ENCODE measurements at regions not wholly inside any gene's neighbourhood (a gene's known extent, or its start where the extent isn't known, plus 50 kb on each side); places are given as distances from the start of the nearest gene placed in this dataset.

- BruUV-seq (replicated peaks), result no TSS peak
- intact Hi-C loops (cut with micrococcal nuclease; ENCODE audit: unreplicated experiment), result no loop called here
- H4K20me1 ChIP-seq (ENCODE audit: insufficient read depth, low read length), result no peaks in the 10 kb centered on the region
- no peaks in the 10 kb centered on the region for H3K79me2 ChIP-seq (ENCODE audit: insufficient read depth, low read depth, low read length)
- ChIA-PET POLR2A (interaction anchor here (0.7 kb wide), 1 partner anchor 553 kb away, joined by 3 read pairs; no protein-coding TSS in a partner anchor), CTCF (ENCODE audit: unreplicated experiment) (no interaction called here)
- H2AFZ ChIP-seq (ENCODE audit: low read length), result no peak overlapping the region
- no peaks in the 10 kb centered on the region for H3K9me3 ChIP-seq (ENCODE audit: low read length)
- no peaks in the 10 kb centered on the region for H3K36me3 ChIP-seq (ENCODE audit: insufficient read depth, low read length)
- H3K4me2 ChIP-seq (ENCODE audit: low read length), result no peak overlapping the region
- no peak overlapping the region for H3K27ac ChIP-seq (ENCODE audit: low read depth, low read length, poor library complexity, severe bottlenecking)
- no peak for TF ChIP-seq EZH2phosphoT487 (IDR thresholded peaks at IDR 0.05; ENCODE audit: borderline replicate concordance, low read depth, low read length)
- no peak for TF ChIP-seq CTCF (conservative IDR thresholded peaks at IDR 0.05; ENCODE audit: low read length)
- H3K9me2 ChIP-seq (ENCODE audit: insufficient read depth, low read length), result no peaks in the 10 kb centered on the region
- DNase-seq (ENCODE audit: low spot score), result no peak
- no peaks in the 10 kb centered on the region for H3K4me1 ChIP-seq (ENCODE audit: insufficient read depth, low read length, poor library complexity, severe bottlenecking)
- H3K4me3 ChIP-seq (ENCODE audit: low read depth, low read length, poor library complexity, severe bottlenecking), result no peak overlapping the region
Measured at GRCh38 chr2:41907771-41908207, 140.0 kb upstream of the PKDCC start.

- no peak overlapping the region for H2AFZ ChIP-seq (ENCODE audit: low read length)
- H3K4me1 ChIP-seq (ENCODE audit: insufficient read depth, low read length, poor library complexity, severe bottlenecking), result no peaks in the 10 kb centered on the region
- no peak overlapping the region for H3K4me3 ChIP-seq (ENCODE audit: low read depth, low read length, poor library complexity, severe bottlenecking)
- no peaks in the 10 kb centered on the region for H3K79me2 ChIP-seq (ENCODE audit: insufficient read depth, low read depth, low read length)
- H3K9me3 ChIP-seq (ENCODE audit: low read length), result no peaks in the 10 kb centered on the region
- H3K4me2 ChIP-seq (ENCODE audit: low read length), result no peak overlapping the region
- intact Hi-C loops (cut with micrococcal nuclease; ENCODE audit: unreplicated experiment), result no loop called here
- H3K27ac ChIP-seq (ENCODE audit: low read depth, low read length, poor library complexity, severe bottlenecking), result no peak overlapping the region
- no peak for DNase-seq (ENCODE audit: low spot score)
- H4K20me1 ChIP-seq (ENCODE audit: insufficient read depth, low read length), result no peaks in the 10 kb centered on the region
- BruUV-seq (replicated peaks), result no TSS peak
- no peak for TF ChIP-seq CTCF (conservative IDR thresholded peaks at IDR 0.05; ENCODE audit: low read length)
- TF ChIP-seq EZH2phosphoT487 (IDR thresholded peaks at IDR 0.05; ENCODE audit: borderline replicate concordance, low read depth, low read length), result no peak
- ChIA-PET CTCF (ENCODE audit: unreplicated experiment) (no interaction called here), POLR2A (no interaction called here)
- no peaks in the 10 kb centered on the region for H3K9me2 ChIP-seq (ENCODE audit: insufficient read depth, low read length)
- no peaks in the 10 kb centered on the region for H3K36me3 ChIP-seq (ENCODE audit: insufficient read depth, low read length)
Measured at GRCh38 chr2:41908349-41908748, 139.5 kb upstream of the PKDCC start.

- intact Hi-C loops (cut with micrococcal nuclease; ENCODE audit: unreplicated experiment), result no loop called here
- POLR2A ChIA-PET, result no interaction called here
Measured at GRCh38 chr2:41909584-41909983, 138.2 kb upstream of the PKDCC start.

More at GRCh38 chr2:41909584-41909983, 138.2 kb upstream of the PKDCC start:
- Histone ChIP-seq H3K79me2 (ENCODE audit: insufficient read depth, low read depth, low read length) (no peaks in the 10 kb centered on the region), H3K9me3 (ENCODE audit: low read length) (no peaks in the 10 kb centered on the region), H2AFZ (ENCODE audit: low read length) (no peak overlapping the region), H3K27ac (ENCODE audit: low read depth, low read length, poor library complexity, severe bottlenecking) (no peak overlapping the region), H4K20me1 (ENCODE audit: insufficient read depth, low read length) (no peaks in the 10 kb centered on the region), H3K4me2 (ENCODE audit: low read length) (no peak overlapping the region), H3K4me1 (ENCODE audit: insufficient read depth, low read length, poor library complexity, severe bottlenecking) (no peaks in the 10 kb centered on the region), H3K36me3 (ENCODE audit: insufficient read depth, low read length) (no peaks in the 10 kb centered on the region), H3K9me2 (ENCODE audit: insufficient read depth, low read length) (no peaks in the 10 kb centered on the region), H3K4me3 (ENCODE audit: low read depth, low read length, poor library complexity, severe bottlenecking) (no peak overlapping the region)
- BruUV-seq (replicated peaks), result no TSS peak
- CTCF ChIA-PET (ENCODE audit: unreplicated experiment), result no interaction called here
- TF ChIP-seq EZH2phosphoT487 (IDR thresholded peaks at IDR 0.05; ENCODE audit: borderline replicate concordance, low read depth, low read length) (no peak), CTCF (conservative IDR thresholded peaks at IDR 0.05; ENCODE audit: low read length) (no peak)
- DNase-seq (ENCODE audit: low spot score), result no peak
